HEK293T (cell line): ENCODE measurements at regions not wholly inside any gene's neighbourhood (a gene's known extent, or its start where the extent isn't known, plus 50 kb on each side); places are given as distances from the start of the nearest gene placed in this dataset.

Experiments used
- CTCF ChIA-PET: fragments of 350-600 bp; formaldehyde crosslinking; extraction: SDS; loops from one replicate; lab custom pipeline; 2021; ENCODE audit warnings: antibody characterized with exemption, inconsistent platforms; lab: Yijun Ruan, JAX
- POLR2A ChIA-PET: fragments of 350-600 bp; formaldehyde crosslinking; extraction: SDS; loops from one replicate; lab custom pipeline; 2020; ENCODE audit warnings: antibody characterized with exemption, inconsistent platforms; lab: Yijun Ruan, JAX
- DNase-seq: peaks from one replicate; pipeline ENCODE4 v3.0.0; 2012; ENCODE audit warnings: mixed read lengths; ENCODE audit errors: extremely low spot score
- ARNT ChIP-seq: fragments of 450-650 bp; IDR thresholded peaks from 2 replicates; pipeline ENCODE4 v1.6.1; 2017; ENCODE audit warnings: mild to moderate bottlenecking
- BHLHE40 ChIP-seq: fragments of 450-650 bp; IDR thresholded peaks from 2 replicates; pipeline ENCODE4 v1.6.1; 2016; ENCODE audit warnings: mild to moderate bottlenecking, moderate library complexity, borderline replicate concordance
- CTBP1 ChIP-seq: fragments of 450-650 bp; IDR thresholded peaks from 2 replicates; pipeline ENCODE4 v1.6.1; 2016; ENCODE audit warnings: borderline replicate concordance
- ELF4 ChIP-seq: fragments of 450-650 bp; IDR thresholded peaks from 2 replicates; pipeline ENCODE4 v1.6.1; 2017; ENCODE audit warnings: antibody characterized with exemption
- FOXA1 ChIP-seq: fragments of 450-650 bp; IDR thresholded peaks from 2 replicates; pipeline ENCODE4 v1.6.1; 2016; ENCODE audit warnings: mild to moderate bottlenecking
- FOXK2 ChIP-seq: fragments of 450-650 bp; IDR thresholded peaks from 2 replicates; pipeline ENCODE4 v1.6.1; 2016; ENCODE audit warnings: mild to moderate bottlenecking
- FOXM1 ChIP-seq: fragments of 450-650 bp; IDR thresholded peaks from 2 replicates; pipeline ENCODE4 v1.6.1; 2017; ENCODE audit warnings: mild to moderate bottlenecking, borderline replicate concordance
- HDGF ChIP-seq: fragments of 450-650 bp; IDR thresholded peaks from 2 replicates; pipeline ENCODE4 v1.6.1; 2017; ENCODE audit warnings: antibody characterized with exemption, borderline replicate concordance
- L3MBTL2 ChIP-seq: fragments of 450-650 bp; conservative IDR thresholded peaks from 2 replicates; pipeline ENCODE4 v1.6.1; 2016; ENCODE audit warnings: mild to moderate bottlenecking
- LEF1 ChIP-seq: fragments of 450-650 bp; IDR thresholded peaks from 2 replicates; pipeline ENCODE4 v1.6.1; 2017; ENCODE audit warnings: mild to moderate bottlenecking, borderline replicate concordance
- NFRKB ChIP-seq: fragments of 450-650 bp; IDR thresholded peaks from 2 replicates; pipeline ENCODE4 v1.6.1; 2016; ENCODE audit warnings: mild to moderate bottlenecking, moderate library complexity
- PKNOX1 ChIP-seq: fragments of 450-650 bp; IDR thresholded peaks from 2 replicates; pipeline ENCODE4 v1.6.1; 2016
- SP1 ChIP-seq: fragments of 450-650 bp; IDR thresholded peaks from 2 replicates; pipeline ENCODE4 v1.6.1; 2017
- SUZ12 ChIP-seq: fragments of 450-650 bp; IDR thresholded peaks from 2 replicates; pipeline ENCODE4 v1.6.1; 2016; ENCODE audit warnings: mild to moderate bottlenecking
- TARDBP ChIP-seq: fragments of 450-650 bp; IDR thresholded peaks from 2 replicates; pipeline ENCODE4 v1.6.1; 2016
- ZNF384 ChIP-seq: fragments of 450-650 bp; IDR thresholded peaks from 2 replicates; pipeline ENCODE4 v1.6.1; 2016

GRCh38 chr1:63223426-63223825, 98.9 kb upstream of the FOXD3 start:
- ChIA-PET POLR2A (no interaction called here), CTCF (no interaction called here)
- TF ChIP-seq BHLHE40, result no peak
- no peak for TF ChIP-seq NFRKB
- no peak for TF ChIP-seq FOXM1
- TF ChIP-seq PKNOX1, result no peak
- TF ChIP-seq FOXA1, result no peak
- TF ChIP-seq SP1, result no peak
- TF ChIP-seq ARNT, result no peak
- TF ChIP-seq CTBP1, result no peak
- TF ChIP-seq ELF4, result no peak
- TF ChIP-seq HDGF, result no peak
- no peak for TF ChIP-seq SUZ12
- no peak for TF ChIP-seq ZNF384
- no peak for TF ChIP-seq L3MBTL2
- TF ChIP-seq TARDBP, result no peak
- no peak for TF ChIP-seq LEF1
- no peak for TF ChIP-seq FOXK2
- no peak for DNase-seq

GRCh38 chr1:63230722-63231121, 91.6 kb upstream of the FOXD3 start:
- ChIA-PET CTCF (no interaction called here), POLR2A (no interaction called here)
- TF ChIP-seq ELF4, result no peak
- TF ChIP-seq L3MBTL2, result no peak
- no peak for TF ChIP-seq HDGF
- no peak for TF ChIP-seq BHLHE40
- no peak for TF ChIP-seq FOXA1
- no peak for TF ChIP-seq FOXM1
- no peak for DNase-seq

GRCh38 chr1:63238721-63239120, 83.6 kb upstream of the FOXD3 start:
- POLR2A ChIA-PET, result no interaction called here
- no peak for DNase-seq
- TF ChIP-seq ZNF384 (no peak), FOXA1 (no peak), BHLHE40 (no peak), TARDBP (no peak), CTBP1 (no peak), NFRKB (no peak), FOXK2 (no peak)
- CTCF ChIA-PET, result no interaction called here

GRCh38 chr1:63245186-63245585, 77.2 kb upstream of the FOXD3 start:
- CTCF ChIA-PET, result no interaction called here
- TF ChIP-seq BHLHE40, result no peak
- no peak for TF ChIP-seq SP1
- TF ChIP-seq HDGF, result no peak
- no peak for TF ChIP-seq PKNOX1
- TF ChIP-seq NFRKB, result no peak
- no peak for TF ChIP-seq ZNF384
- TF ChIP-seq FOXM1, result no peak
- no peak for TF ChIP-seq ELF4
- TF ChIP-seq ARNT, result no peak
- no peak for TF ChIP-seq SUZ12
- no peak for TF ChIP-seq FOXA1
- no peak for TF ChIP-seq LEF1
- no peak for DNase-seq
- POLR2A ChIA-PET, result no interaction called here

GRCh38 chr1:63248216-63248615, 74.2 kb upstream of the FOXD3 start:
- no peak for TF ChIP-seq FOXA1
- TF ChIP-seq ZNF384, result no peak
- no peak for TF ChIP-seq SP1
- DNase-seq, result no peak
- POLR2A ChIA-PET, result no interaction called here
- CTCF ChIA-PET, result no interaction called here

GRCh38 chr1:63255153-63255552, 67.2 kb upstream of the FOXD3 start:
- TF ChIP-seq HDGF (no peak), SUZ12 (no peak), TARDBP (no peak), SP1 (no peak), BHLHE40 (no peak), LEF1 (no peak), FOXK2 (no peak), FOXM1 (no peak), NFRKB (no peak), ZNF384 (no peak), FOXA1 (no peak), CTBP1 (no peak), ELF4 (no peak), PKNOX1 (no peak), L3MBTL2 (no peak), ARNT (no peak)
- ChIA-PET POLR2A (no interaction called here), CTCF (interaction anchor here (0.6 kb wide), 1 partner anchor 242 kb away, joined by 3 read pairs; no protein-coding TSS in a partner anchor)
- no peak for DNase-seq

GRCh38 chr1:63261736-63262458, 60.5 kb upstream of the FOXD3 start:
- POLR2A ChIA-PET, result no interaction called here
- TF ChIP-seq FOXM1, result no peak
- no peak for TF ChIP-seq ZNF384
- TF ChIP-seq HDGF, result no peak
- no peak for TF ChIP-seq SUZ12
- TF ChIP-seq FOXA1, result no peak
- TF ChIP-seq FOXK2, result no peak
- TF ChIP-seq L3MBTL2, result no peak
- no peak for TF ChIP-seq PKNOX1
- TF ChIP-seq BHLHE40, result no peak
- TF ChIP-seq TARDBP, result no peak
- no peak for TF ChIP-seq SP1
- no peak for TF ChIP-seq CTBP1
- TF ChIP-seq ELF4, result no peak
- no peak for TF ChIP-seq LEF1
- no peak for TF ChIP-seq ARNT
- TF ChIP-seq NFRKB, result no peak
- CTCF ChIA-PET, result no interaction called here

More at GRCh38 chr1:63261736-63262458, 60.5 kb upstream of the FOXD3 start:
- DNase-seq, result no peak
